Spleen (tissue), 11 donors: ENCODE measurements at regions not wholly inside any gene's neighbourhood (a gene's known extent, or its start where the extent isn't known, plus 50 kb on each side); places are given as distances from the start of the nearest gene placed in this dataset.

Source experiments
- DNase-seq: peaks from one replicate; pipeline ENCODE4 v3.0.0-alpha.2; 2020
- H3K27ac ChIP-seq, 8 donors: fragments of 200-600 bp; sonication (generic) in 7 of 8; 1 replicate in 4 of 8; 2 replicates in 4 of 8; pipeline versions ENCODE4 v1.5.0 to v1.8.0; 2016 to 2021; ENCODE audit warnings: inconsistent platforms in 4 of 8, mild to moderate bottlenecking in 4 of 8, moderate library complexity in 1 of 8
- H3K27me3 ChIP-seq, 7 donors: fragments of 200-600 bp; sonication (generic) in 6 of 7; replicated peaks in 1 of 7; 1 replicate in 4 of 7; 2 replicates in 3 of 7; pipeline versions ENCODE4 v1.5.0 to v1.8.0; 2016 to 2021; ENCODE audit warnings: inconsistent platforms in 3 of 7, mild to moderate bottlenecking in 1 of 7
- H3K36me3 ChIP-seq, 6 donors: fragments of 200-600 bp; sonication (generic) in 5 of 6; 1 replicate in 4 of 6; 2 replicates in 2 of 6; pipeline versions ENCODE4 v1.5.0 to v1.8.0; 2016 to 2021; ENCODE audit warnings: inconsistent platforms in 2 of 6
- H3K4me1 ChIP-seq, 6 donors: fragments of 200-600 bp; sonication (generic) in 5 of 6; 1 replicate in 3 of 6; 2 replicates in 3 of 6; pipeline versions ENCODE4 v1.5.0 to v1.8.0; 2016 to 2021; ENCODE audit warnings: inconsistent platforms in 3 of 6
- H3K4me3 ChIP-seq, 8 donors: fragments of 200-600 bp; sonication (generic) in 7 of 8; 1 replicate in 4 of 8; 2 replicates in 4 of 8; pipeline versions ENCODE4 v1.5.0 to v1.8.0; 2016 to 2021; ENCODE audit warnings: inconsistent platforms in 4 of 8, mild to moderate bottlenecking in 4 of 8, moderate library complexity in 2 of 8
- H3K9me3 ChIP-seq, 8 donors: fragments of 200-600 bp; sonication (generic) in 7 of 8; 1 replicate in 4 of 8; 2 replicates in 4 of 8; pipeline versions ENCODE4 v1.5.0 to v1.8.0; 2016 to 2021; ENCODE audit warnings: inconsistent platforms in 4 of 8
- POLR2A ChIP-seq, 3 donors: fragments of 450-650 bp; IDR thresholded peaks; one replicate each; pipeline ENCODE4 v1.5.1; 2017; ENCODE audit warnings: antibody characterized with exemption in 3 of 3, mild to moderate bottlenecking in 1 of 3
- POLR2AphosphoS5 ChIP-seq, 3 donors: sonication (generic); formaldehyde crosslinking; IDR thresholded peaks; one replicate each; pipeline ENCODE4 v1.5.1; 2017; ENCODE audit warnings: antibody characterized with exemption in 3 of 3
- WGBS, 5 donors: extraction: QIAGEN DNeasy Blood & Tissue Kit in 3 of 5; methylation state at CpG; one replicate each; pipeline versions ENCODE4 v1.1.5 to v1.1.7; 2013 to 2018; 5-methylcytosine and 5-hydroxymethylcytosine counted together
- intact Hi-C: fragments of 100-400 bp; cut with DNase I; formaldehyde crosslinking; loops from one replicate; pipeline ENCODE4 v1.15.0; 2023; ENCODE audit warnings: low total_unique reads
- TF ChIP-seq, protein P1 (sequence below), 11 experiments: fragments of 200-600 bp in 7 of 11; fragments of 450-650 bp in 4 of 11; sonication (generic) in 4 of 11; IDR thresholded peaks in 8 of 11; conservative IDR thresholded peaks in 3 of 11; 1 replicate in 7 of 11; 2 replicates in 4 of 11; pipeline versions ENCODE4 v1.4.0 to v1.8.0; 2016 to 2021; ENCODE audit warnings: antibody characterized with exemption in 11 of 11, inconsistent platforms in 4 of 11, mild to moderate bottlenecking in 1 of 11
- donor health status: healthy with polysubstance abuse.
- donor health status: DM: no; HTN: no; CAD: no; lungs with moderate emphysema.
- donor health status: DM: no; HTN: no; CAD: no.
- donor health status: Bipolar disorder and iron deficiency.
- donor health status: healthy.
- donor health status: DM: no; HTN: no; CAD: no.
- donor health status: DM: yes; HTN: yes; CAD: no.

DNA sequence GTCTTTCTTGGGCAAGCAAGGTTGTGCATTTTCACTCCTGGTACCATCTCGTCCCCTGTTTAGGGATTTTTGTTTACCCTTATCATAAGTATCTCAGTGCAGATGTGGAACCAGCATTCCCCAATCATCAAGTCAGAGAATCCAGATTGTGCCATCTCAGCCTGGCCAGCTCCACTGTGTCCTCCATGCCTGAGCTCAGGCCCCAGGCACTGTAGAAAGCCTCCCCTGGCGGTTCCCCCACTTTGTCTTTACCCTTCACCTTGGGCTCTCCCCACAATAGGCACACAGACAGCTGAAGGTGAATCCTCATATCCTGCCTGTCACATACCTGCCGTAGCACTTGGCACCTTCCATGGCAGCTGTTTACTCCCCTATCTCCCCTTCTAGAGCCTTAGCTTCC, 264.7 kb upstream of the NFE2L3 start:
- 70 to 90% (median 76%) methylated on average over 3 of the region's 3 CpGs for WGBS, 5 donors
- Histone ChIP-seq H3K9me3 (no peaks in the 10 kb centered on the region), H3K36me3 (no peaks in the 10 kb centered on the region), H3K4me3 (no peak overlapping the region), H3K4me1 (no peaks in the 10 kb centered on the region), H3K27ac (no peak overlapping the region), H3K27me3 (peaks cover 0 to 79% (median 14%) of the 10 kb centered on the region in 7 donors)
- intact Hi-C loops: no loop called here
- no peak for TF ChIP-seq POLR2A (IDR thresholded peaks at IDR 0.05)
- no peak for DNase-seq

DNA sequence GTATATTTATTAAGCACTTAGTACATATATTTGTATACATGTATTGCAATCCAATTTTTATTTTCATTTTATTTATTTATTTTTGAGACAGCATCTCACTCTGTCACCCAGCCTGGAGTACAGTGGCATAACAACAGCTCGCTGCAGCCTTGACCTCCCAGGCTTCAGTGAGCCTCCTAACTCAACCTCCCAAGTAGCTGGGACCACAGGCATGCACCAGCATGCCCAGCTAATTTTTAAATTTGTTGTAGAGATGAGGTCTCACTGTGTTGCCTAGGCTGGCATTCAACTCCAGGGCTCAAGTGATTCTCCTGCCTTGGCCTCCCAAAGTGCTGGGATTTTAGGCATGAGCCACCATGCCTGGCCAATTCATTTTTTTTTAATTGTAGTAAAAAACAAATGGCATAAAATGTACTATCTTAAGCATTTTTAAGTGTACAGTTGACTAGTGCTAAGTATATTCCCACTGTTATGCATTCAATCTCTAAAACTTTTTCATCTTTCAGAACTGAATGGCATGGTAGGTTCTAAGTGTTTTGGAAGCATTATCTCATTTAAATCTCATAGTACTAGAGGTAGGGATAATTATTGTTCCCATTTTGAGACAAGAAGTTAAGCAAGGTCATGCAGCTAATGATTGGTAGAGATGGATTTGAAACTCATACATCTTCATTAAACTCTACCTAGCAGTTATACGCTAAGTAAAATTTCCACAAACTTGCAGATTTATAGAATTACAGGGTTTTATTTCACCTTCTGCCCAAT, 264.0 kb upstream of the NFE2L3 start:
- no peak overlapping the region for H3K27ac ChIP-seq
- H3K4me1 ChIP-seq: peaks cover 0 to 5% (median 0%) of the 10 kb centered on the region in 6 donors
- H3K36me3 ChIP-seq: no peaks in the 10 kb centered on the region
- H3K9me3 ChIP-seq: no peaks in the 10 kb centered on the region
- no peak overlapping the region for H3K4me3 ChIP-seq
- no peak for DNase-seq
- peaks cover 0 to 74% (median 11%) of the 10 kb centered on the region in 7 donors for H3K27me3 ChIP-seq
- TF ChIP-seq, protein P1, sequence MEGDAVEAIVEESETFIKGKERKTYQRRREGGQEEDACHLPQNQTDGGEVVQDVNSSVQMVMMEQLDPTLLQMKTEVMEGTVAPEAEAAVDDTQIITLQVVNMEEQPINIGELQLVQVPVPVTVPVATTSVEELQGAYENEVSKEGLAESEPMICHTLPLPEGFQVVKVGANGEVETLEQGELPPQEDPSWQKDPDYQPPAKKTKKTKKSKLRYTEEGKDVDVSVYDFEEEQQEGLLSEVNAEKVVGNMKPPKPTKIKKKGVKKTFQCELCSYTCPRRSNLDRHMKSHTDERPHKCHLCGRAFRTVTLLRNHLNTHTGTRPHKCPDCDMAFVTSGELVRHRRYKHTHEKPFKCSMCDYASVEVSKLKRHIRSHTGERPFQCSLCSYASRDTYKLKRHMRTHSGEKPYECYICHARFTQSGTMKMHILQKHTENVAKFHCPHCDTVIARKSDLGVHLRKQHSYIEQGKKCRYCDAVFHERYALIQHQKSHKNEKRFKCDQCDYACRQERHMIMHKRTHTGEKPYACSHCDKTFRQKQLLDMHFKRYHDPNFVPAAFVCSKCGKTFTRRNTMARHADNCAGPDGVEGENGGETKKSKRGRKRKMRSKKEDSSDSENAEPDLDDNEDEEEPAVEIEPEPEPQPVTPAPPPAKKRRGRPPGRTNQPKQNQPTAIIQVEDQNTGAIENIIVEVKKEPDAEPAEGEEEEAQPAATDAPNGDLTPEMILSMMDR (IDR thresholded peaks at IDR 0.05 in 8 of 11, conservative IDR thresholded peaks at IDR 0.05 in 3 of 11): no peak
- TF ChIP-seq POLR2AphosphoS5 (IDR thresholded peaks at IDR 0.05) (no peak), POLR2A (IDR thresholded peaks at IDR 0.05) (no peak)
- intact Hi-C loops: no loop called here
- WGBS, 5 donors: 92 to 96% (median 95%) methylated on average over 2 of the region's 2 CpGs

DNA sequence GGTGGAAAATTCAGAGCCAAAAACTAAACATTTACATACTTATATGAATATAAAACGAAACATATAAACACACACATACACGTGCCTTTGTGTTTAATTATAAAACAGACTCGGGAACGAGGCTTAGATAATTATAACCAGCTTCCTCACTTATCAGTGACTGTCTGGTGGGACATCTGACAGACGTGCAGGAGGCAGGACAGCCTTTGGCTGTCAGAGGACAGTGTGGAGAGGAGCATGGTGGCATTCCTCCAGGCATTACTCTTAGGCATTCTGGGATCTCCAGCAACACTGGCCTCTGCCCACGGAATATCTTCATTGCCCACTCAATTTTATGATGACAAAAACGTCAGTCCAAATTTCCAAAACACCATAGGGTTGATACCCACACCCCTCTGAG, 262.2 kb upstream of the NFE2L3 start:
- intact Hi-C loops: loop anchor here (5.0 to 10.0 kb wide), 4 partner anchors 165 to 778 kb away; partner anchors contain the start of genes CBX3 and HNRNPA2B1
- TF ChIP-seq POLR2AphosphoS5 (IDR thresholded peaks at IDR 0.05): no peak
- TF ChIP-seq POLR2A (IDR thresholded peaks at IDR 0.05): no peak
- TF ChIP-seq, protein P1 (IDR thresholded peaks at IDR 0.05 in 8 of 11, conservative IDR thresholded peaks at IDR 0.05 in 3 of 11): no peak
- DNase-seq: no peak
- H3K9me3 ChIP-seq: no peaks in the 10 kb centered on the region
- 59 to 83% (median 70%) methylated on average over 7 of the region's 7 CpGs for WGBS, 5 donors
- H3K4me1 ChIP-seq: peaks cover 0 to 23% (median 15%) of the 10 kb centered on the region in 6 donors
- H3K27ac ChIP-seq: no peak overlapping the region
- no peak overlapping the region for H3K4me3 ChIP-seq
- peaks cover 0 to 75% (median 16%) of the 10 kb centered on the region in 7 donors for H3K27me3 ChIP-seq
- no peaks in the 10 kb centered on the region for H3K36me3 ChIP-seq

DNA sequence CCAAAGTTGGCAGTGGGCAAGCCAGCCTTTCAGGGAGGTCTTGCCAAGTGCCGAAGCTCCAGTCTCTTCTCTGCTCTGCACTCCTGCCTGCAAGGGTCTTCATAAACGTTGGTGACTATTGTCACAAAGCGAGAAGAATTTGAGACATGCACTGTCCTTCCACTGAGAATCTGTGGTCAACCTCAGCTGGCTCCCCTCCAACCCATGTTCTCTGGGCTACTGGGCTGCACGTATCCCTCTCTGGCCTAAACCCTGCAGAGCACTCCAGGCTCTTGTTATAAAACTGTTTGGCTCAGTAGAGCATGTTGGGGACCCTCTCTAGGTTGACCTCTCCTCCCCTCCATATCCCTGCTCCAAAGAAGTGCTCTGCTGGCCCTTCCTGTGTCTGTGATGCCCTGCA, 260.4 kb upstream of the NFE2L3 start:
- Histone ChIP-seq H3K27me3 (peaks cover 0 to 81% (median 16%) of the 10 kb centered on the region in 7 donors), H3K27ac (no peak overlapping the region)
- WGBS, 5 donors: 63 to 89% (median 86%) methylated on average over 4 of the region's 4 CpGs

More for the DNA sequence above, 260.4 kb upstream of the NFE2L3 start:
- H3K4me1 ChIP-seq: peaks cover 9 to 37% (median 28%) of the 10 kb centered on the region in 6 donors
- DNase-seq: no peak
- intact Hi-C loops: loop anchor here (5.0 to 10.0 kb wide), 4 partner anchors 163 to 776 kb away; partner anchors contain the start of genes CBX3 and HNRNPA2B1
- H3K4me3 ChIP-seq: no peak overlapping the region
- H3K9me3 ChIP-seq: no peaks in the 10 kb centered on the region
- TF ChIP-seq, protein P1 (IDR thresholded peaks at IDR 0.05 in 8 of 11, conservative IDR thresholded peaks at IDR 0.05 in 3 of 11): no peak
- TF ChIP-seq POLR2AphosphoS5 (IDR thresholded peaks at IDR 0.05) (no peak), POLR2A (IDR thresholded peaks at IDR 0.05) (no peak)
- H3K36me3 ChIP-seq: no peaks in the 10 kb centered on the region
